HepG2 (cell line): ENCODE measurements at regions not wholly inside any gene's neighbourhood (a gene's known extent, or its start where the extent isn't known, plus 50 kb on each side); places are given as distances from the start of the nearest gene placed in this dataset.

Experiments
- BCL6 ChIP-seq: IDR thresholded peaks from 2 replicates; pipeline ENCODE4 v1.6.1; 2016; ENCODE audit warnings: missing genetic modification reagents, missing compliant biosample characterization
- CTCF ChIP-seq: sonication (generic); formaldehyde crosslinking; IDR thresholded peaks from 2 replicates; pipeline ENCODE4 v1.5.0; 2020; ENCODE audit warnings: mild to moderate bottlenecking, missing genetic modification reagents, moderate library complexity
- HMG20A ChIP-seq: IDR thresholded peaks from 2 replicates; pipeline ENCODE4 v1.6.1; 2016; ENCODE audit warnings: borderline replicate concordance
- JUNB ChIP-seq: sonication (generic); formaldehyde crosslinking; IDR thresholded peaks from 2 replicates; pipeline ENCODE4 v1.8.0; 2022; ENCODE audit warnings: missing genetic modification reagents, mild to moderate bottlenecking, borderline replicate concordance
- NCOA2 ChIP-seq: sonication (generic); formaldehyde crosslinking; IDR thresholded peaks from 2 replicates; pipeline ENCODE4 v1.8.0; 2022; ENCODE audit warnings: inconsistent platforms
- PLSCR1 ChIP-seq: sonication (generic); formaldehyde crosslinking; IDR thresholded peaks from 2 replicates; pipeline ENCODE4 v1.5.0; 2020; ENCODE audit warnings: missing genetic modification reagents, mild to moderate bottlenecking, borderline replicate concordance
- RFX5 ChIP-seq: IDR thresholded peaks from 2 replicates; pipeline ENCODE4 v1.6.1; 2011; ENCODE audit warnings: low read depth, low read length, improper control_type of control experiment
- SKIL ChIP-seq: sonication (generic); formaldehyde crosslinking; IDR thresholded peaks from 2 replicates; pipeline ENCODE4 v1.8.0; 2022; ENCODE audit warnings: missing genetic modification reagents, mild to moderate bottlenecking, moderate library complexity, borderline replicate concordance
- ZFP41 ChIP-seq: sonication (generic); formaldehyde crosslinking; IDR thresholded peaks from 2 replicates; pipeline ENCODE4 v1.4.0; 2020; ENCODE audit warnings: mild to moderate bottlenecking, missing genetic modification reagents, borderline replicate concordance
- ZNF546 ChIP-seq: sonication (generic); formaldehyde crosslinking; conservative IDR thresholded peaks from 2 replicates; pipeline ENCODE4 v1.8.1; 2023; ENCODE audit warnings: mild to moderate bottlenecking, missing genetic modification reagents
- ZNF678 ChIP-seq: sonication (generic); formaldehyde crosslinking; IDR thresholded peaks from 2 replicates; pipeline ENCODE4 v1.4.0; 2020; ENCODE audit warnings: mild to moderate bottlenecking, missing genetic modification reagents

GRCh38 chr3:117528688-117529087, 819.1 kb downstream of the TUSC7 start:
- TF ChIP-seq CTCF (CRISPR knock-in tag) (no peak), ZFP41 (CRISPR knock-in tag) (no peak), RFX5 (no peak), BCL6 (no peak), SKIL (CRISPR knock-in tag) (no peak), NCOA2 (CRISPR knock-in tag) (no peak), JUNB (no peak), HMG20A (CRISPR knock-in tag) (no peak), PLSCR1 (CRISPR knock-in tag) (no peak), ZNF678 (CRISPR knock-in tag) (no peak), ZNF546 (CRISPR knock-in tag) (no peak)
